Loucy (cell line): ENCODE measurements at regions not wholly inside any gene's neighbourhood (a gene's known extent, or its start where the extent isn't known, plus 50 kb on each side); places are given as distances from the start of the nearest gene placed in this dataset.

ENCODE experiments used
- H2AFZ ChIP-seq: fragments of 200-600 bp; sonication (generic); 2 replicates; pipeline ENCODE4 v1.6.0; 2016; ENCODE audit warnings: antibody characterized with exemption, mild to moderate bottlenecking, low read length, moderate library complexity
- H3F3A ChIP-seq: fragments of 200-600 bp; 2 replicates; pipeline ENCODE4 v1.6.0; 2016; ENCODE audit warnings: antibody characterized with exemption, low read depth, mild to moderate bottlenecking
- H3K27me3 ChIP-seq: fragments of 200-600 bp; sonication (generic); 2 replicates; pipeline ENCODE4 v1.6.1; 2014; ENCODE audit warnings: low read length, mild to moderate bottlenecking; ENCODE audit not compliant: insufficient read depth, poor library complexity, severe bottlenecking
- H3K36me3 ChIP-seq: fragments of 200-600 bp; sonication (generic); 2 replicates; pipeline ENCODE4 v1.6.1; 2016; ENCODE audit warnings: low read length; ENCODE audit not compliant: insufficient read depth
- H3K4me1 ChIP-seq: fragments of 200-600 bp; sonication (generic); 2 replicates; pipeline ENCODE4 v1.5.1; 2014; ENCODE audit warnings: low read length, mild to moderate bottlenecking; ENCODE audit not compliant: insufficient read depth, poor library complexity, severe bottlenecking
- H3K4me2 ChIP-seq: fragments of 200-600 bp; sonication (generic); 2 replicates; pipeline ENCODE4 v1.6.0; 2014; ENCODE audit warnings: antibody characterized with exemption, low read length, low read depth, mild to moderate bottlenecking; ENCODE audit not compliant: poor library complexity, severe bottlenecking
- H3K4me3 ChIP-seq: fragments of 200-600 bp; sonication (generic); 2 replicates; pipeline ENCODE4 v1.5.1; 2014; ENCODE audit warnings: low read length, mild to moderate bottlenecking, mixed read lengths; ENCODE audit not compliant: poor library complexity, severe bottlenecking
- H3K79me2 ChIP-seq: fragments of 200-600 bp; sonication (generic); 2 replicates; pipeline ENCODE4 v1.6.1; 2014; ENCODE audit warnings: low read length; ENCODE audit not compliant: insufficient read depth
- H3K9ac ChIP-seq: fragments of 200-600 bp; sonication (generic); 2 replicates; pipeline ENCODE4 v1.6.0; 2014; ENCODE audit warnings: mild to moderate bottlenecking, low read depth, low read length, moderate library complexity; ENCODE audit not compliant: poor library complexity, severe bottlenecking
- H3K9me2 ChIP-seq: fragments of 200-600 bp; sonication (generic); replicated peaks from 2 replicates; pipeline ENCODE4 v1.6.1; 2016; ENCODE audit warnings: low read depth, low read length, mixed read lengths
- H3K9me3 ChIP-seq: fragments of 200-600 bp; sonication (generic); 2 replicates; pipeline ENCODE4 v1.6.1; 2014; ENCODE audit warnings: mild to moderate bottlenecking, antibody characterized with exemption, low read length, low read depth; ENCODE audit not compliant: insufficient read depth
- H4K20me1 ChIP-seq: fragments of 200-600 bp; sonication (generic); 2 replicates; pipeline ENCODE4 v1.6.0; 2014; ENCODE audit warnings: antibody characterized with exemption, low read length, mild to moderate bottlenecking; ENCODE audit not compliant: insufficient read depth, poor library complexity, severe bottlenecking
- EZH2phosphoT487 ChIP-seq: fragments of 200-600 bp; IDR thresholded peaks from 2 replicates; pipeline ENCODE4 v1.6.1; 2018; ENCODE audit warnings: antibody characterized with exemption, mild to moderate bottlenecking, moderate library complexity, borderline replicate concordance
- TF ChIP-seq, protein P1 (sequence below): fragments of 200-600 bp; sonication (generic); conservative IDR thresholded peaks from 2 replicates; pipeline ENCODE4 v1.5.1; 2014; ENCODE audit warnings: mild to moderate bottlenecking, antibody characterized with exemption, low read length

DNA sequence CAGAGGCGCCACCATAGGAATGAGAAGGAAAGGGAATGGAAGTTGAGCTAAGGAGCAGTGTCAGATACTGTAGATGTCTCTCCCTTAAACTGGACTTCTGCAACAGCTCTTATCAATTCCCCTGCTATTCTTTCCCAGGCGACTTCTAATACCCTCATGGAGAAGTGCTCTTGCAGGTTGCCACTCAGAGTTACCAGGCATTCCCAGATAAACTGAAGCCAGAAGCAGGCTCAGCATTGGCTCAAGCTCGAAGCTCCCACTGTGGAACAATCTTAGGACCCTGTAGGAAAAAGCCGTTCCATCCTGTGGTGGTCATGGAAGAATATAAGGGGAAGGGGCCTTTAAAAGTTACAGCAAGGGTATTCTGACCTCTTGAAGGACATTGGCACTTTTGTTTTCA is 208.7 kb upstream of the PLET1 start:
- Histone ChIP-seq H3K4me1 (no peaks in the 10 kb centered on the region), H3K79me2 (no peaks in the 10 kb centered on the region), H3K27me3 (no peaks in the 10 kb centered on the region), H3K9me2 (no peaks in the 10 kb centered on the region), H3K36me3 (no peaks in the 10 kb centered on the region), H3F3A (no peaks in the 10 kb centered on the region), H4K20me1 (no peaks in the 10 kb centered on the region), H3K9me3 (no peaks in the 10 kb centered on the region), H3K4me2 (no peak overlapping the region), H3K4me3 (no peak overlapping the region), H3K9ac (no peak overlapping the region), H2AFZ (no peak overlapping the region)
- TF ChIP-seq EZH2phosphoT487 = no peak

DNA sequence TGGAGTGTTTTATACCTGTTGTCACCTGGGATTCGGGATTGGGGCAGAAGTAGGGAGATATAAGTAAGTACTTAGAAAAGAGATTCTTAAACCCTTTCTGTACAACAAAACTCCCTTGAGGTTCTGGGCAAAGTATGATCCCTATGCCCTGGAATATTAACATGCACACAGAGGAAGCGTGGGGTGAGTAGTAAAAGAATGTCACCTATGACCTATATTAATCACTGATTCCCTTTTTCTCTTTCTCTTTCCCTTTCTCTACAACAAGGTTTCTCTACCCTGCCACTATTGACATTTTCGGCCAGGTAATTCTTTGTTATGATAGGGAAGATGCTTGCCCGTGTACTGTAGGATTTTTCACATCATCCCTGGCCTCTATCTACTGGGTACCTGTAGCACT is 209.7 kb upstream of the PLET1 start:
- Histone ChIP-seq H3K4me1 (no peaks in the 10 kb centered on the region), H3K36me3 (no peaks in the 10 kb centered on the region), H3K79me2 (no peaks in the 10 kb centered on the region), H3K9me2 (no peaks in the 10 kb centered on the region), H2AFZ (no peak overlapping the region), H3F3A (no peaks in the 10 kb centered on the region), H4K20me1 (no peaks in the 10 kb centered on the region), H3K4me3 (no peak overlapping the region), H3K9me3 (no peaks in the 10 kb centered on the region), H3K4me2 (no peak overlapping the region), H3K27me3 (no peaks in the 10 kb centered on the region), H3K9ac (no peak overlapping the region)
- no peak for TF ChIP-seq EZH2phosphoT487
- TF ChIP-seq, protein P1, sequence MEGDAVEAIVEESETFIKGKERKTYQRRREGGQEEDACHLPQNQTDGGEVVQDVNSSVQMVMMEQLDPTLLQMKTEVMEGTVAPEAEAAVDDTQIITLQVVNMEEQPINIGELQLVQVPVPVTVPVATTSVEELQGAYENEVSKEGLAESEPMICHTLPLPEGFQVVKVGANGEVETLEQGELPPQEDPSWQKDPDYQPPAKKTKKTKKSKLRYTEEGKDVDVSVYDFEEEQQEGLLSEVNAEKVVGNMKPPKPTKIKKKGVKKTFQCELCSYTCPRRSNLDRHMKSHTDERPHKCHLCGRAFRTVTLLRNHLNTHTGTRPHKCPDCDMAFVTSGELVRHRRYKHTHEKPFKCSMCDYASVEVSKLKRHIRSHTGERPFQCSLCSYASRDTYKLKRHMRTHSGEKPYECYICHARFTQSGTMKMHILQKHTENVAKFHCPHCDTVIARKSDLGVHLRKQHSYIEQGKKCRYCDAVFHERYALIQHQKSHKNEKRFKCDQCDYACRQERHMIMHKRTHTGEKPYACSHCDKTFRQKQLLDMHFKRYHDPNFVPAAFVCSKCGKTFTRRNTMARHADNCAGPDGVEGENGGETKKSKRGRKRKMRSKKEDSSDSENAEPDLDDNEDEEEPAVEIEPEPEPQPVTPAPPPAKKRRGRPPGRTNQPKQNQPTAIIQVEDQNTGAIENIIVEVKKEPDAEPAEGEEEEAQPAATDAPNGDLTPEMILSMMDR = no peak

DNA sequence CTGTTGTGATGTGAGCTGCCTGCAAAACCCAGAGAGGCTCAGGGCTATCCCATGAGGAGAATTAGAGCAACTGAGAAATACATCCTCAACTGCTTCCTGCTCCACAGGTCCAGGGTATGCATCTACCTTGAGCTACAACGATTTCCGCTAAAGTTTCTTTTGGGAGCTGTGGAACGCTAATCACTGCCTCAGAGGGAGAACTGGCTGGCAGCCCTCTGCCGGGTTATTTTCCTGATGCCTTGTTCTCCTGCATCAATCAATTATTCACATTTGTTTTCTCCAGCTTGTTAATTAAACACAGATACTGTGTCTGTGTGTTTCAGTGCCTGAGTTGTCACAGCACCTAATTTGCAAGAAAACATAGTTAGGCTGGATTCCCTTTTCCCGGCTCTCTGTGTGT is 211.1 kb upstream of the PLET1 start:
- Histone ChIP-seq H3K27me3 (no peaks in the 10 kb centered on the region), H3K4me2 (no peak overlapping the region), H2AFZ (no peak overlapping the region), H3K9ac (no peak overlapping the region), H3K4me3 (no peak overlapping the region), H3K79me2 (no peaks in the 10 kb centered on the region), H4K20me1 (no peaks in the 10 kb centered on the region), H3K9me2 (no peaks in the 10 kb centered on the region), H3K4me1 (no peaks in the 10 kb centered on the region), H3K9me3 (no peaks in the 10 kb centered on the region), H3K36me3 (no peaks in the 10 kb centered on the region), H3F3A (no peaks in the 10 kb centered on the region)
- TF ChIP-seq, protein P1 = no peak

DNA sequence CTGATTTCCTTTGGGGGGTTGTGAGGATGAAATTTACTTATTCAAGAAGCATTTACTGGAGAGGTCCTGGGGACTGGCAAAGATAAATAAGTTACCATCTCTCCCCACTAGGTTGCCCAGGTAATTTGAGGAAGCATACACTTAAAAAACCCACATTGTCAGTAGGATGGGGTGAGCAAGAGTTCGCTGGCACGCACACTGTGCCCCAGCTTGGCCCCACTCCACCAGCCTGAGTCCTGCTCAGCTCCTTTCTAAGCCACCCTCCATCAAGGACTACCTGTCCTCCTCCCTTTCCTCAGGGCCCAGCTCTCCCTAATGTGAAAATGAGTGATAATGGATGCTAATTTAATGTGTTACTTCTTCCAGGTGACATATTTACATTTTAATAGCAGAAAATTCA is 216.5 kb upstream of the PLET1 start:
- no peaks in the 10 kb centered on the region for H3K27me3 ChIP-seq
- H3K9me3 ChIP-seq = no peaks in the 10 kb centered on the region
- no peak overlapping the region for H3K9ac ChIP-seq
- H3F3A ChIP-seq = no peaks in the 10 kb centered on the region
- H3K36me3 ChIP-seq = no peaks in the 10 kb centered on the region
- TF ChIP-seq, protein P1 = no peak
- TF ChIP-seq EZH2phosphoT487 = no peak
- no peaks in the 10 kb centered on the region for H3K79me2 ChIP-seq
- no peak overlapping the region for H3K4me2 ChIP-seq
- H2AFZ ChIP-seq = no peak overlapping the region
- H3K4me3 ChIP-seq = no peak overlapping the region
- H3K4me1 ChIP-seq = no peaks in the 10 kb centered on the region
- no peaks in the 10 kb centered on the region for H3K9me2 ChIP-seq
- no peaks in the 10 kb centered on the region for H4K20me1 ChIP-seq
